ENCODE measurements at regions not wholly inside any gene's neighbourhood (a gene's known extent, or its start where the extent isn't known, plus 50 kb on each side); places are given as distances from the start of the nearest gene placed in this dataset.
"Not testable (repeated sequence)": the region's sequence is repeated elsewhere in the genome, so short reads cannot be mapped to it uniquely, and the experiment has no call there.

GRCh38 chr15:87642997-87643396 is 613.5 kb downstream of the NTRK3 start:
- not testable (repeated sequence) for TF ChIP-seq CTCF (IDR thresholded peaks at IDR 0.05; ENCODE audit: control extremely low read depth in 1 of 3, insufficient read depth in 1 of 3, low read depth in 1 of 3, low read length in 3 of 3); ZNF274 (IDR thresholded peaks at IDR 0.05; ENCODE audit: borderline replicate concordance, extremely low read depth, low read length)
